ENCODE measurements at regions not wholly inside any gene's neighbourhood (a gene's known extent, or its start where the extent isn't known, plus 50 kb on each side); places are given as distances from the start of the nearest gene placed in this dataset.
"Not testable (repeated sequence)": the region's sequence is repeated elsewhere in the genome, so short reads cannot be mapped to it uniquely, and the experiment has no call there.

DNA sequence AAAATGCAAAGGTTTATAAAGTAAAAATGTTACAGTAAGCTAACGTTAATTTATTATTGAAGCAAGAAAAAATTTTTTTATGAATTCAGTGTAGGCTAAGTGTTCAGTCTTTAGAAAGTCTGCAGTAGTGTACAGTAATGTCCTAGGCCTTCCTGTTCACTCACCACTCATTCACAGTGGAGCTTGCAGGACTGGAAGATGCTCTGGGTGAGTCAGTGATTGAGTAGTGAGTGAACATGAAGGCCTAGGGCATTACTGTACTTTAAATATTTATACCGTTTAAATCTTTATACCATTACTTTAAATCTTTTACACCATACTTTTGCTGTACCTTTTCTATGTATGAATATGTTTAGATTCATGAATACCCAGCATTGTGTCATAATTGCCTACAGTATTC, 120.3 kb upstream of the SLC38A4 start:
- peak; percentile 69 for DNase-seq

DNA sequence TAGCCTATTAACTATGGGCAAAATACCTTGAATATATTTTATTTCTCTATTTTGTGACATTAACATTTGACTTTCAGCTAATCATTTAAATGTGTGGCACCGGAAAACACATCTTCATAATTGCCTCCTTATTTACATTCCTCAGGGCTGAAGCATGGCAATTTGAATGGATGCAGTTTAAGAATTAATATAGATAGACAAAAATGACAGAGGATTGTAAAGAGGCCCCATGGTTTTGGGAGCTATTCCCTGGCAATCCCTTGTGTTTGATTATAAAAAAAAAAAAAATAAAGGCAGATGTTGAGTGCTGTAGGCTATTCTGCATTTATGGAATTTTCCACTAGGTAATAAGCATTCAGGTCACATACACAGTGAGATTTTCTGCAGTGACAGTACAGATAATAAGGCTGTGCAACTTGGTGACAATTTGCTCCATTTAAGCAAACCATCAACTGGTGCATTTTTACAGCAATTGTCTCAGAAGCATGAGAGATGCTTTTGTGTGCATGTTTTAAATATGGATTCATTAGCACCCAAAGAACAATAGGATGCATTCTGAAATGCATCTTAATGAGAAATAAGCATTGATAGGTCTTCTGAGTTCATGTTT, 123.2 kb upstream of the SLC38A4 start:
- DNase-seq, result no peak

GRCh38 chr12:46950094-46950493, 124.3 kb upstream of the SLC38A4 start:
- DNase-seq, result no peak

- DNase-seq, result no peak
Measured at GRCh38 chr12:46952880-46953483, 126.4 kb upstream of the PCED1B start.

GRCh38 chr12:46956451-46957035, 122.9 kb upstream of the PCED1B start:
- no peak for DNase-seq

GRCh38 chr12:46958053-46958452, 121.4 kb upstream of the PCED1B start:
- no peak for DNase-seq

DNA sequence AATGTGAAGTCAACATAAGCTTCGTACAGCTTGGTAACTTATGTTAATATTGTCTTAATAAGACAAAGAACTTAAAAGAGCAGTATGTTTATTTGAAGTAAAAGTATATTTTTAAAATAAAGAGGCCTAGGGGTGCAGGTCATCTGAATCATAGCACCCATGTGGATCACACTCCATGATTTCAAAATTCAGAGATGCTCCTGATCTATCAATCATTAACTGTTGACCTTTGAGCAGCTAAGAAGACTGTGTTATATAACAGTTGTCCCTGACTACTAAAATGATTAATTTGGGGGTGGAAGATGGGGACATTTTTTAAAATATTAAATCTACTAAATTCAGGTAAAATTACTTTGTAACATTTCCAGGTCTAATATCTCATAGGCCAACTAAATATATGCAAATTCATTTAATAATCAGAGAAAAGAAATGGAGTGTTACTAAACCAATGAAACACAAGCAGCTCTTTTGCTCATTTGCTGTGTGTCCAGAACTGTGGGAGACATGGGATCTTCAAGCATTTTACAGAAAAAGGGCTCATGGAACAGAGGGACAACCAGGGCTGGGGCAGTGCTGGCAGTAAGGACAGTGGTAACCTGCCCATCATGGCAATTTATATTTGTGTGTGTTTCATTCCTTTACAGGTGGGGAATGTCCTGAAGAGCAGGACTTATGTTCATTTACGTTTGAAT, 120.7 kb upstream of the PCED1B start:
- DNase-seq, result no peak

GRCh38 chr12:46959502-46959901, 119.9 kb upstream of the PCED1B start:
- peak; percentile 95 for DNase-seq

GRCh38 chr12:46960681-46961080, 118.7 kb upstream of the PCED1B start:
- DNase-seq, result no peak

- DNase-seq, result no peak
Measured at GRCh38 chr12:46963191-46963590, 116.2 kb upstream of the PCED1B start.

GRCh38 chr12:46963977-46964971, 115.1 kb upstream of the PCED1B start:
- DNase-seq, result peak; percentile 89

DNA sequence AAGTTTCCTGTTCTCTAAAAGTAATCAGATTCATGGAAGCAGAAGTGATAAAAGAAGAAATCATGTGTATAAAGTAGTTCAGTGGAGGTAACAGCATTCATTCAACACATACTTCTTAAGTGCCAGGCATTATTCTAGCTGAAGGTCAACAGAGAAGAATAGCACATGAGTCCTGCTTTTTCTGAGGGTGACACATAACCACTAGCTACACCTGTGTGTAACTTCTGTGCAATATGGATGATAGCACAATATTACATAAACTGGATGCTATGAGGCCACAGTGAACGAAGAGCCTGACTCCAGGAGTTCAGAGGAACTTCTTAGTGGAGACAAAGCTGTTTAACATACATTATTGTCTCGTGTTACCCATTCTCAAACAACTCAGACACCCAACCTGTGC, 114.3 kb upstream of the PCED1B start:
- DNase-seq, result no peak

GRCh38 chr12:46965880-46966279, 113.5 kb upstream of the PCED1B start:
- DNase-seq, result no peak

GRCh38 chr12:46970636-46971035, 108.8 kb upstream of the PCED1B start:
- no peak for DNase-seq

DNA sequence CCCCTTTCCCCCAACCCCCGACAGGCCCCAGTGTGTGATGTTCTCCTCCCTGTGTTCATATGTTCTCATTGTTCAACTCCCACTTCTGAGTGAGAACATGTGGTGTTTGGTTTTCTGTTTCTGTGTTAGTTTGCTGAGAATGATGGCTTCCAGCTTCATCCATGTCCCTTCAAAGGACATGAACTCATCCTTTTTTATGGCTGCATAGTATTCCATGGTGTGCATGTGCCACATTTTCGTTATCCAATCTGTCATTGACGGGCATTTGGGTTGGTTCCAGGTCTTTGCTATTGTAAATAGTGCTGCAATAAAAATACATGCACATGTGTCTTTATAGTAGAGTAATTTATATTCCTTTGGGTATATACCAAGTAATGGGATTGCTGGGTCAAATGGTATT, 105.5 kb upstream of the PCED1B start:
- not testable (repeated sequence) for DNase-seq

DNA sequence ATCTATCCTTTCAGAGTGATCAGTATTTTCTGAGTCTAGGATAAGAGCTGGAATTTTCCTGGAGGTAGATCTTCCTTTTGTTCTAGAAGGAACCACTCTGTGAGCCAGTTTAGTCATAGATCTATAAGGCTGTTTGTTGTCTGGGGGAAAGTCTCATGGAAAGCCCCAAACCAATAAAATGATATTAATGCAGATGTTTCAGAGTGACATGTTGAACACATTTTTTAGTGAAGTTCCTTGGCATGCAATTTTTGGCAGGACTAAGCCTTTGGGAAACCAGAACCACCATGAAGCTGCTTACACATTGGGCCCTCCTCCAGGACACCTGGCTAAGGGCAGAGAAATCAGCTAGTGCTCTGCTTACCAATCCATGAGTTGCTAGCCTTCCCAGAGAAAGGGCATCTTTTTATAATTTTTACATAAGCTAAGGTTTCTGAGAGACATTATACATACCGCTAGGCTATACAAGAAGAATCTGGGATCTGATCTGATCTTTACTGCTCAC, 101.5 kb upstream of the PCED1B start:
- no peak for DNase-seq

DNA sequence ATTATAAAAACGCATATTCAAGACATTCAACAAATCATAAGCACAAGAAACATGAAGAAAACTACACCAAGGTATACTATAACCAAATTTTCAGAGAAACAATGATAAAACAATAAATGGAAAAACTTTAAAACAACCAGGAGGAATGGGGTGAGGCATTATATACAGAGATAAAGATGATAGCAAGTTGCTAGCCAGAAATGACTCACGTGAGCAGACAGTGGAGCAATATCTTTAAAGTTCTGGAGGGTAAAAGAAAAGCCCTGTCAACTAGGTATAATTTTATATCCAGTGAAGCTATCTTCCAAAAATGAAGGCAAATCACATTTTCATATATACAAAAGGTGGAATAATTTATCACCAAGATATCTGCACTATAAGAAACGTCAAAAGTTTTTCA, 97.8 kb upstream of the PCED1B start:
- DNase-seq, result no peak

DNA sequence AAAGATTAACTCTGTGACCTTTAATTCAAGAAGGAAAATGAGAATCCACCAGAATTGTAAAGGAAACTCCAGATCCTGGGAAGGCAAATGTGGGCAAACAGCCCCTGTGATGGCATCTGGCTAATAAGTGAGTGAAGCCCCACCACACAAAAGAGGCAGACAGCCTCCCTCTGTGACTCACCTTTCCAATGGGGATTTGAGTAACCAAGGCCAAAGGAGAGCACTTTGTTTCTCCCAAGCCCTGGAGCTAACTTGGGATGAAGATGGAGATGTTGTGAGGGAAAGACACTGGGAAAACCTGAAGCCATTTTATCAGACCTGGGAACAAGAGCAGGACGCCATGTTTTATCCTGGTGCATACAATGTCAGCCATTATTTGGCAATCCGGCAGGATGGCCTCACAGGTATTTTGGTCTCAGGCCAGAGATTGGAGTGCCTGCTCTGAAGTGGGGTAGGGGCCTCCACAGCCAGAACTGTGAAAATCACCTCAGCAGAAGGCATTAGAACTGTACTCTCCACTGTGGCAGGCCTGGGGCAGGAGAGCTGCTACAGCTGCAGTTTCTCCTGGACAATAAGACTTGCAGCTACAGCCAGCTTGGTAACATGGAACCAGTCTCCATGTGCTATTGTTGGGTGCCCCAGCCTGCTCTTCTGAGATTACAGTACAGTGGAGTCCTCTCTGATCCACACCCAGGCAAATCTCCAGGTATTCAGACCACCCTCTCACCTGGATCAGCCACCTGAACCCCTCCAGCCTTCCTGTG, 96.6 kb upstream of the PCED1B start:
- no peak for DNase-seq

DNA sequence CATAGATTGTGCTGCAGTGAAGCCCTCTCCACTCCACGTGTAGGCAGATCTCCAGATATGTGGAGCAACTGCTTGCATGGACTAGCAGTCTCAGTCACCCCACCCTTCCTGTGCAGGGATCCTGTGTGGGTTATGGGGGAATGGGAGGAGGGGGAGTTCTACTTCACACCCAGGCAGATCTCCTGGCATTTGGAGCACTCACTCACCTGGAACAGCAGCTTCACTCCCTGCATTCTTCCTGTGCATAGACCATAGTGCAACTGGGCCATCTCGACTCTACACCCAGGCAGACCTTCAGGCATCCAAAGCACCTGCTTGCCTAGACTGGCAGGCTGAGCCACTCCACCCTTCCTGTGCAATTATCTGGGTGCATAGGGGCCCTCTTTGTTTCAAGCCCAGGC, 96.0 kb upstream of the PCED1B start:
- DNase-seq, result no peak

- peak; percentile 57 for DNase-seq
Measured at GRCh38 chr12:46983959-46984841, 95.2 kb upstream of the PCED1B start.

All from fibroblast of skin of back (primary cell).